HG03469 (cell line): ENCODE measurements at regions not wholly inside any gene's neighbourhood (a gene's known extent, or its start where the extent isn't known, plus 50 kb on each side); places are given as distances from the start of the nearest gene placed in this dataset.
"Not testable (repeated sequence)": the region's sequence is repeated elsewhere in the genome, so short reads cannot be mapped to it uniquely, and the experiment has no call there.

ENCODE experiments used
- ATAC-seq: cut with Tn5 transposase; IDR thresholded peaks from one replicate; pipeline ENCODE4 v1.9.1; 2021; ENCODE audit warnings: mild to moderate bottlenecking, moderate library complexity, moderate number of reproducible peaks; ENCODE audit not compliant: unreplicated experiment

GRCh38 chr4:158053086-158053485, 119.7 kb downstream of the GASK1B start:
- no peak for ATAC-seq

GRCh38 chr4:158051401-158052235, 121.2 kb downstream of the GASK1B start:
- no peak for ATAC-seq

GRCh38 chr4:158050942-158051341, 121.9 kb downstream of the GASK1B start:
- no peak for ATAC-seq

DNA sequence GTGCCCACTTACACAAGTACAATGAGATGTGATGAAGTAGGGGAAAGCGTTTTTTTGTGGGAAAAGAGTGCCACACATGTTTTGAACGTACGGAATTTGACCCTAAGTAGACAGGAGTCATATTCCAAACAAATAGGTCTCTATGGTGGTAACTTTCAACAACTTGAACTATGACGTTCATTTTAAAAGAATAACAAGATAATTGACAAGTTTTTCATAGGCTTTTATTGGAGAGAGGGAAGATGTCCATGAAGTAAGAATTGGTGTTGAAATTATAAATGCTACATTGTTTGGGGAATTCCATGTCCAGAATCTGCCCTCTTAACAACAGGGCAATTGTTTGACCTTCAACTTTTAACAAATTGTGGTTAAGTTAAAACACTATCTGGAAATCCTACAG, 126.5 kb downstream of the GASK1B start:
- no peak for ATAC-seq

- ATAC-seq = no peak
Observed at GRCh38 chr4:158043971-158044618, 128.7 kb downstream of the GASK1B start.

DNA sequence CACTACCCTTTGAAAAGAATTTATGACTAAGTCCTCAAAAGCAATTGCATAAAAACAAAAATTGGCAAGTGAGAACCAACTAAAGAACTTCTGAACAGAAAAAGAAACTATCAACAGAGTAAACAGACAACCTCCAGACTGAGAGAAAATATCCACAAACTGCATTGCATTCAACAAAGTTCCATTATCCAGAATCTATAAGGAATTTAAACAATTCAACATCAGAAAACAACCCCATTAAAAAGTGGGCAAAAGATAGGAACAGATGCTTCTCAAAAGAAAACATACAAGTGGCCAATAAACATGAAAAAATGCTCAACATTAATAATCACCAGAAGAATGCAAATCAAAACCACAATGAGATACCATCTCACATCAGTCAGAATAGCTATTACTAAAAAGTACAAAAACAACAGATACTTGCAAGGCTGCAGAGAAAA, 130.2 kb downstream of the GASK1B start:
- no peak for ATAC-seq

GRCh38 chr4:158038718-158039117, 134.1 kb downstream of the GASK1B start:
- ATAC-seq = no peak

- ATAC-seq = no peak
Observed at GRCh38 chr4:158036998-158037397, 135.8 kb downstream of the GASK1B start.

- ATAC-seq = no peak
Observed at GRCh38 chr4:158035662-158036195, 137.1 kb downstream of the GASK1B start.

DNA sequence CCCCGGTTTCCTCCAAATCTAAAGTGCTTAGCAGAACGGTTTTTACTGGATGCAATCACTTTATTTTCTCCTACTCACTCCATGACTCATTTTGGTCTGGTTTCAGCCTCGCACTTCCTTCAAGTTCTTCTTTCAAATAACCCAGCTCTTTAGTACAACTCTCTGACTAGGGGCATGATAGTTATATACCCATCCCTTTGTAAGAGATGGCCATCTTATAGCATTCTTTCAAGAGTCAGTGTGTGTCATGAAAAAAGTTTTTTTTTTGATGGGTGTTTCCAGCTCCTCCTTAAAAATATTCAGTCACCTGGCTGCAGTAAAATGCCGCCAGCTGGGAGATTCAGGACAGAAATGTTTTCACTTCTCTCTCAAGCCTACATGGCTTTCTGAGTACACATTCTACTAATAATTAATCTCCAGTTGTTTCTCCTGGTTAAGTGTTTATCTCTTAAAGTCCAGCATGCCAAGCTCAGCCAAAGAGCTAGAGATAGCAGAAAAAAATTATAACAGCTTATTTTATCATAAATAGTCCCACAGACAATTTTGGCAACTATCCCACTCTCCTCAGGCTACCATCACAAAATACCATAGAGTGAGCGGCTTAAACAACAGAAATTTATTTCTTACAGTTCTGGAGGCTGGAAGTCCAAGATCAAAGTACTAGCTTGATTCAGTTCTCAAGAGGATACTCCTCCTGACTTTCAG, 139.3 kb downstream of the GASK1B start:
- ATAC-seq = no peak

GRCh38 chr4:158032733-158033415, 140.0 kb downstream of the GASK1B start:
- no peak for ATAC-seq

DNA sequence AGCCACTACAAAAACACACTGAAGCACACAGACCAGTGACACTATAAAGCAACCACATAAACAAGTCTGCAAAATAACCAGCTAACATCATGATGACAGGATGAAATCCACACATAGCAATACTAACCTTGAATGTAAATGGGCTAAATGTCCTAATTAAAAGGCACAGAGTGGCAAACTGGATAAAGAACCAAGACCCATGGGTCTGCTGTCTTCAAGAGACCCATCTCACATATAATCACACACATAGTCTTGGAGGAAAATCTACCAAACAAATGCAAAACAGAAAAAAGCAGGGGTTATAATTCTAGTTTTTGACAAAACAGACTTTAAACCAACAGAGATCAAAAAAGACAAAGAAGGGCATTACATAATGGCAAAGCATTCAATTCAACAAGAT, 144.4 kb downstream of the GASK1B start:
- not testable (repeated sequence) for ATAC-seq

- ATAC-seq = no peak
Observed at GRCh38 chr4:158025131-158025530, 147.7 kb downstream of the GASK1B start.

GRCh38 chr4:158020734-158021346, 152.0 kb downstream of the GASK1B start:
- no peak for ATAC-seq

GRCh38 chr4:158020176-158020575, 152.6 kb downstream of the GASK1B start:
- ATAC-seq = no peak

DNA sequence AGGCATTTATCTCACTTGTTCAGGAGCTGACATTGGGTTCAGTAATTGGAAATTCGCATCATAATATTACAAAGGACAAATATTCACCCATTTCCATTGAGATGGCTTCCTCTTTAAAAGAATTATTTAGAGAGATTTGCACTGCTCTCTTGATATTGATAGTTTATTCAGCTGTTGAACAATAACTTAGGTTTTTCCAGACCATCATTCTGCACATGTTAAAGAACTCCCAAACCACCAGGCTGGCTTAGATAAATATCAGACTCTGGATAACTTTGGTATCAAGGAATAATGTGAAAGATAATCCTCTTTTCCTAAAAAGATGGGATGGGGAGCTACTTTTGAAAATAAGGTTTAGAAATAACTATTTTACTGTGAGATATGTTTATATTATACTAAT, 154.0 kb downstream of the GASK1B start:
- ATAC-seq = no peak

- no peak for ATAC-seq
Observed at GRCh38 chr4:158018221-158018830, 154.5 kb downstream of the GASK1B start.

GRCh38 chr4:158016511-158016910, 156.3 kb downstream of the GASK1B start:
- no peak for ATAC-seq

DNA sequence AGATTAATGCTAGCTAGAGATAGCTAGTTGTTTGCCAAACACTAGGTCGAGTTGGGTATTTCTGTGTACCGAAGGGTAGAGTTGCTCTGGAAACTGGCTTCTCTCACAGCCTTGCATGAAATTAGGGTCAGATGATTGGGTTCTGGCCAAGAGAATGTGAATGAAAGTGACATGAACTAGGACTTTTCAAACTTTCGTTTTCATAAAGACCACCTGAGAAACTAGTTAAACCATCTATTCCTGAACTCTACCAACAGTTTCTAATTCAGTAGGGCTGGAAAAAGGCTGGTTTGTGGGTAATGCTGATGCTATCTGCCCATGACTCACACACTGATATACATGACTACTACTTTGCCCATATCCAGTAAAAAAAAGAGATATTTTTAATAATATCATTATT, 157.6 kb downstream of the GASK1B start:
- ATAC-seq = no peak

GRCh38 chr4:158013858-158014257, 159.0 kb downstream of the GASK1B start:
- ATAC-seq = no peak
